Activated naive CD4-positive, alpha-beta T cell treated with anti-CD3 and anti-CD28 coated beads, Interleukin-2, amount 10 ng/mL, durations not matched to agents 7 days and 5 days (primary cell): ENCODE measurements at regions not wholly inside any gene's neighbourhood (a gene's known extent, or its start where the extent isn't known, plus 50 kb on each side); places are given as distances from the start of the nearest gene placed in this dataset.
"Not testable (repeated sequence)": the region's sequence is repeated elsewhere in the genome, so short reads cannot be mapped to it uniquely, and the experiment has no call there.

Experiments used
- CTCF ChIA-PET: fragments of 350-600 bp; sonication (Branson Sonifier 250); formaldehyde crosslinking; loops from one replicate; lab custom pipeline; 2021; ENCODE audit warnings: antibody characterized with exemption; lab: Charles Lee
- DNase-seq: peaks from one replicate; pipeline ENCODE4 v3.0.0-alpha.2; 2020
- H3K27ac Mint-ChIP-seq: one replicate; pipeline ENCODE4 v1.8.0; 2021; ENCODE audit warnings: mild to moderate bottlenecking, moderate library complexity, mixed read lengths
- H3K27me3 Mint-ChIP-seq: one replicate; pipeline ENCODE4 v1.8.0; 2021; ENCODE audit warnings: mild to moderate bottlenecking, mixed read lengths
- H3K36me3 Mint-ChIP-seq: one replicate; pipeline ENCODE4 v1.8.0; 2021; ENCODE audit warnings: mixed read lengths
- H3K4me1 Mint-ChIP-seq: one replicate; pipeline ENCODE4 v1.8.0; 2021; ENCODE audit warnings: mixed read lengths
- H3K4me3 Mint-ChIP-seq: one replicate; pipeline ENCODE4 v1.8.0; 2021; ENCODE audit warnings: mild to moderate bottlenecking, moderate library complexity, mixed read lengths
- H3K9me3 Mint-ChIP-seq: one replicate; pipeline ENCODE4 v1.8.0; 2021; ENCODE audit warnings: mixed read lengths

DNA sequence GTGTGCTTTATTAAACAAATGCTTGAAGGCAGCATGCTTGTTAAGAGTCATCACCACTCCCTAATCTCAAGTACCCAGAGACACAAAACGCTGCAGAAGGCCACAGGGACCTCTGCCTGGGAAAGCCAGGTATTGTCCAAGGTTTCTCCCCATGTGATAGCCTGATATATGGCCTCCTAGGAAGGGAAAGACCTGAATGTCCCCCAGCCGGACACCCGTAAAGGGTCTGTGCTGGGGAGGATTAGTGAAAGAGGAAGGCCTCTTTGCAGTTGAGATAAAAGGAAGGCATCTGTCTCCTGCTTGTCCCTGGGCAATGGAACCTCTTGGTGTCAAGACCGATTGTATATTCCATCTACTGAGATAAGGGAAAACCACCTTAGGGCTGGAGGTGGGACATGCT lies 159.7 kb downstream of the ADRA2C start:
- H3K9me3 Mint-ChIP-seq, CTCF ChIA-PET, H3K36me3 Mint-ChIP-seq, H3K4me1 Mint-ChIP-seq, DNase-seq, H3K4me3 Mint-ChIP-seq, H3K27ac Mint-ChIP-seq: not testable (repeated sequence)
- peaks cover 33% of the 10 kb centered on the region for H3K27me3 Mint-ChIP-seq

DNA sequence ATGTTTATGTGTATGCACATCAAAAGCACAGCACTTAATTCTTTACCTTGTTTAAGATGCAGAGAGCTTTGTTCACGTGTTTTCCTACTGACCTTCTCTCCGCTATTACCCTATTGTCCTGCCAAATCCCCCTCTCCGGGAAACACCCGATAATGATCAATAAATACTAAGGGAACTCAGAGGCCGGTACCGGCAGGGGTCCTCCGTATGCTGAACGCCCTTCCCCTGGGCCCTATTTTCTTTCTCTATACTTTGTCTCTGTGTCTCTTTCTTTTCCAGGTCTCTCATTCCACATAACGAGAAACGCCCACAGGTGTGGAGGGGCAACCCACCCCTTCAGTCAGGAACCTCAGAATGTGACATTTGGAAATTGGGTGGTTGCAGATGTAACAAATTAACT lies 160.1 kb downstream of the ADRA2C start:
- not testable (repeated sequence) for H3K27ac Mint-ChIP-seq

DNA sequence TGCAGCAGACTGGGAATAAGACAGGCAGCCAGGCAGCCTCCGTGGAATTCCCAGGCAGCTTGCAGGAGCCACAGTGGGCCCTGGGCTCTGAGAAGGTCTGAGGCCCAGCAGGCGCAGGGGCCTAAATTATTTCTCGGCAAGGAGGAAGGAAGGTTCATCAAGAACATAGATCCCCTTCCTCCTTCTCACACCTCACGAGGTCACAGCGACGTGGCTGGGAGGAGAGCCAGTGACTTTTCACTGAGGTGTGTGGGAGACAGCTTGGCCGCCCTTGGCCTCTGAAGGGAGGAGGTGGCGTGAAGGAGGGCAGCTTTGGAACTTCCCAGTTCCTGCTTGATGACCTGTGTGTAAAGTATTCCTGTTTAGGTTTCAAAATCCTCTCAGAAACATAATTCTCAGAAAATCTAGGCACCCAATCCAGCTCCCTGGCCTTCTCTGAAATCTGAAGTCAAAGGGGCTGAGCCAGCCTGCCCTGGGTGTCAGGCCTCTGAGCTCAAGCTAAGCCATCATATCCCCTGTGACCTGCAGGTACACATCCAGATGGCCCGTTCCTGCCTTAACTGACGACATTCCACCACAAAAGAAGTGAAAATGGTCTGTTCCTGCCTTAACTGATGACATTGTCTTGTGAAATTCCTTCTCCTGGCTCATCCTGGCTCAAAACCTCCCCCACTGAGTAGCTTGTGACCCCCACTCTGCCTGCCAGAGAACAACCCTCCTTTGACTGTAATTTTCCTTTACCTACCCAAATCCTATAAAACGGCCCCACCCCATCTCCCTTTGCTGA lies 161.0 kb downstream of the ADRA2C start:
- H3K27ac Mint-ChIP-seq, CTCF ChIA-PET, H3K4me3 Mint-ChIP-seq, DNase-seq, H3K36me3 Mint-ChIP-seq, H3K4me1 Mint-ChIP-seq, H3K9me3 Mint-ChIP-seq: not testable (repeated sequence)
- peaks cover 28% of the 10 kb centered on the region for H3K27me3 Mint-ChIP-seq

More for the DNA sequence above, 160.1 kb downstream of the ADRA2C start:
- H3K27me3 Mint-ChIP-seq, result peaks cover 33% of the 10 kb centered on the region
- H3K4me1 Mint-ChIP-seq, CTCF ChIA-PET, H3K4me3 Mint-ChIP-seq, DNase-seq, H3K36me3 Mint-ChIP-seq, H3K9me3 Mint-ChIP-seq: not testable (repeated sequence)

DNA sequence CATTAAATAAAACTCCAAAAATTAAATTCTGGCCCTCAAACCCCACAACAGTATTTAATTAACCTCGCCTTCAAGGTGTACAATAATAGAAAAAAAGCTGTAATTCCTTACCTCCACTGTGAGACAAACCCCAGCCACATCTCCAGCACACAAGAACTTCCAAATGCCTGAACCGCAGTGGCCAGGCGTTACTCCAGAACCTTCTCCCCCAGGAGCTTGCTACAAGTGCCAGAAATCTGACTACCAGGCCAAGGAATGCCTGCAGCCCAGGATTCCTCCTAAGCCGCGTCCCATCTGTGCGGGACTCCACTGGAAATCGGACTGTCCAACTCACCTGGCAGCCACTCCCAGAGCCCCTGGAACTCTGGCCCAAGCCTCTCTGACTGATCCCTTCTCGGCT lies 163.2 kb downstream of the ADRA2C start:
- not testable (repeated sequence) for H3K9me3 Mint-ChIP-seq, H3K36me3 Mint-ChIP-seq
- CTCF ChIA-PET, result interaction anchor here (0.7 kb wide), 1 partner anchor 23 kb away, joined by 3 read pairs; no protein-coding TSS in a partner anchor

DNA sequence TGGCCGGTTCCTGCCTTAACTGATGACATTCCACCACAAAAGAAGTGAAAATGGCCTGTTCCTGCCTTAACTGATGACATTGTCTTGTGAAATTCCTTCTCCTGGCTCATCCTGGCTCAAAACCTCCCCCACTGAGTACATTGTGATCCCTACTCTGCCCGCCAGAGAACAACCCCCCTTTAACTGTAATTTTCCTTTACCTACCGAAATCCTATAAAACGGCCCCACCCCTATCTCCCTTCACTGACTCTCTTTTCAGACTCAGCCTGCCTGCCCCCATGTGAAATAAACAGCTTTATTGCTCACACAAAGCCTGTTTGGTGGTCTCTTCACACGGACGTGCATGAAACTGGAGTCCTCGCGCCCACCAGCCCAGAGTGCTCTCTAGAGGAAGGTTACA lies 166.5 kb downstream of the ADRA2C start:
- H3K36me3 Mint-ChIP-seq, H3K27ac Mint-ChIP-seq, H3K9me3 Mint-ChIP-seq, DNase-seq, H3K4me1 Mint-ChIP-seq, H3K4me3 Mint-ChIP-seq, CTCF ChIA-PET: not testable (repeated sequence)
- H3K27me3 Mint-ChIP-seq, result peaks cover 13% of the 10 kb centered on the region

More for the DNA sequence above, 163.2 kb downstream of the ADRA2C start:
- H3K27me3 Mint-ChIP-seq, result peaks cover 28% of the 10 kb centered on the region
- DNase-seq, H3K4me3 Mint-ChIP-seq, H3K27ac Mint-ChIP-seq, H3K4me1 Mint-ChIP-seq: not testable (repeated sequence)

DNA sequence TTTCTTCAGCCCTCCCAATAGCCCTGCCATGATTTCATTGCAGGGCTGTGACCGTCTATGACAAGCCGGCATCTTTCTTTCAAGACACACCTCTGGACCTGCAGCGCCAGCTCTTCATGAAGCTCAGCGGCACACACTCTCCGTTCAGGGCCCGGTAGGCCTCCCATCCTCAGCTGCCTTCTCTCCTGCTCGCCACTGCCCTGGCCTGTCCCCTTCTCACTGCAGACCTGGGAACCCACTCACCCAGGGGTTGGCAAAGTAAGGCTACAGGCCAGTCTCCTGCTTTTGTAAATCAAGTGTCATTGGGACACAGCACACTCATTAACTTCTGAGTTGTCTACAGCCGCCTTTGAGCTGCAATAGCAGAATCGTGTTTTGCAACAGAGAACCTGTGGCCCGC lies 169.2 kb downstream of the ADRA2C start:
- H3K4me1 Mint-ChIP-seq, H3K27me3 Mint-ChIP-seq, CTCF ChIA-PET, H3K4me3 Mint-ChIP-seq, H3K27ac Mint-ChIP-seq, H3K36me3 Mint-ChIP-seq, H3K9me3 Mint-ChIP-seq, DNase-seq: not testable (repeated sequence)

DNA sequence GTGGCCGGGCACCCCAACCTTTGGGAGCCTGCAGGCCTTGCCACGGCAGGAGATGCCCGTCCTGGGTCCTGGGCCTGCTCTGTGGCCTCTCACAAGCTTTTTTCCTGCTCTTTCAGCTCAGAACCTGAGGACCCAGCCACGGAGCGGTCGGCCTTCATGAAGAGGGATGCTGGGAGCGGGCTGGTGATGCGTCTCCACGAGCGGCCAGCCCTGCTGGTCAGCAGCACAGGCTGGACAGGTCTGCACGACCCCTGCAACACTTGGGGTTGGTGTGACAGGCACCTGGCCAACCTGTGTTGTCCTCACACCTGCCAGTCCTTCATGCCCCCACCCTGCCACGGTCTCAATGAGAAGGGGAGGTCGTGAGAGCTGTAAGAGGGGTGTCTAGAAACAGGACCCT lies 170.0 kb downstream of the ADRA2C start:
- Mint-ChIP-seq H3K36me3 (no peaks in the 10 kb centered on the region), H3K4me3 (no peak overlapping the region), H3K27ac (no peak overlapping the region), H3K9me3 (no peaks in the 10 kb centered on the region), H3K27me3 (peaks cover 3% of the 10 kb centered on the region), H3K4me1 (peaks cover 8% of the 10 kb centered on the region)
- CTCF ChIA-PET, result no interaction called here
- DNase-seq, result no peak

DNA sequence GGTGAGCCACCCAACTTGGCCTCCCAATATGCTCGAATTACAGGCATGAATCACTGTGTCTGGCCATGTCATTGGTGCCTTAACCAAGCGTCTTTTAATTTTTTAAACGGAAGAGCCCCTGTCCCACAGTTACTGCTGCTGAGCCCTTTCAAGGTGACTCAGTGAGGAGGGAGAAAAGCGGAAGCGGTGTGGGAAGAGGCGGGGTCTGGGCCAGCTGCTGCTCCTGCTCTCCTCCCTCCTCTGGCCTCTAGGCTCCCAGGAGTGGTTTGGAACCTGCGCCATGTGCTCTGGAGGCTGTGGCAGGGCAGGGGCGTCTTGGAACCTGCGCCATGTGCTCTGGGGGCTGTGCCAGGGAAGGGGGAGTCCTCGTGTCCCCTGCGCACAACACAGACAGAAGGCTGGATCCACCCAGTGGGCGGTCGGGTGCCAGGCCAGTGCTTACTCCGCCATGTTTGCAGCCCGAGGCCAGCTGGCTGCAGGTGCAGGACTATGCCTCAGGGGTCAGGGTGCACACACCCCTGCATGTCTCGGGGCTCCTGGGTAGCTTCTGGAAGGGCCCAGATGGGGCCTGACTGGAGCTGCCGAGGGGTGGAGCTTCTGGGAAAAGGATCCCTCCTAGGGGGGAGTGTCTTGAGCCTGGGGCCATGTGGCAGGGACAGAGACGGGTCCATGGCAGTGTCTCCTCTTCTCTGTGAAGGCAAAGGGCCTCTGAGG lies 171.8 kb downstream of the ADRA2C start:
- peak; percentile 28 for DNase-seq
- H3K27me3 Mint-ChIP-seq, result peaks cover 18% of the 10 kb centered on the region
- CTCF ChIA-PET, H3K9me3 Mint-ChIP-seq, H3K36me3 Mint-ChIP-seq, H3K4me3 Mint-ChIP-seq, H3K4me1 Mint-ChIP-seq: not testable (repeated sequence)
- H3K27ac Mint-ChIP-seq, result peak overlapping the region; percentile 45

DNA sequence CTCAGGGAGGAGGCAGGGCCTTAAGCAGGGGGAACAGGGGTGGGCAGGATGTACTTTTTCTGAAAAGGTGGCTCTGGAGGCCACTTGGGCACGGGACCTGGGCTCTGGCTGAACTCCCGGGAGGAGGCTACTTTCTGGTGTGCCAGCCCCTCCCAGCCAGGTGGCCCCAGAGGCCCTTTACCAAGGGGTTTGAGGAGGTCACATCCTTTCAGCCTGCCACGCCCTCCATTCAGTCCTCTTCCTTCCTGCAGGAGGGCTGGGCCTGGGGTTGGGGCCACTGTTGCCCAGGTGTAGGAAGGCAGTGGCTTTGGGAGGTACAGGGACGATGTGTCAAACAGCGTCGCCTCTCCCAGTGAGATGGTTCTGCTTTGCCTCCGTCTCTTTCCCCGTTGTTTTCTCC lies 172.5 kb downstream of the ADRA2C start:
- CTCF ChIA-PET, result not testable (repeated sequence)

DNA sequence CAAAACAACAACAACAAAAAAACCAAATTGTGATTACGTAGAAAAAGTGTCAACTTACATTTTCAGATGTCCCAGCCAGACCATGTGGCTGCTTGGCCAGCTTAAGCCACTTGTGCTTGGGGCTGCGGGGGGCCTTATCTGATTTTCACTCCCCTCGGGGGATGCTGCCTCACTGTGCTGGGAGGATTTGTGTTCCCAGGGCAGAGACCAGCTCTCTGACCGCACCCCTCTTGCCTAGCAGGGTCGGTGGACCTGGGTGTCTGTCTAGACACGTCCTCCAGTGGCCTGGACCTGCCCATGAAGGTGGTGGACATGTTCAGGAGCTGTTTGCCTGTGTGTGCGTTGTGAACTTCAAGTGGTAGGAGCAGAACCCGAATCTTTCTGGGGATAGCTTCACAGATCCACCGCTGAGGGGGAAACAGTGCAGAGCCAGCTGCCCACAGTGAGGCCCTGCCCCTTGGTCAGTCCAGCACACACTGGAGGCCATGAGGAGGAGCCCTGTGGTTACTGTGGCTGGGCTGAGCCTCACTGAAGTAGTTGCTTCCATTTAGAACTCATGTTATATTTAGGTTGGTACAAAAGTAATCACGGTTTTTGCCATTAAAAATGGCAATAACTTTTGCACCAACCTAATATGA lies 173.9 kb downstream of the ADRA2C start:
- not testable (repeated sequence) for H3K4me1 Mint-ChIP-seq, H3K27ac Mint-ChIP-seq, H3K4me3 Mint-ChIP-seq, H3K9me3 Mint-ChIP-seq, DNase-seq, H3K36me3 Mint-ChIP-seq
- CTCF ChIA-PET, result interaction anchor here (1.0 kb wide), 1 partner anchor 175 kb away, joined by 3 read pairs; no protein-coding TSS in a partner anchor
- peaks cover 18% of the 10 kb centered on the region for H3K27me3 Mint-ChIP-seq

More for the DNA sequence above, 172.5 kb downstream of the ADRA2C start:
- H3K36me3 Mint-ChIP-seq, DNase-seq, H3K9me3 Mint-ChIP-seq, H3K4me3 Mint-ChIP-seq, H3K27ac Mint-ChIP-seq, H3K4me1 Mint-ChIP-seq: not testable (repeated sequence)
- peaks cover 18% of the 10 kb centered on the region for H3K27me3 Mint-ChIP-seq

DNA sequence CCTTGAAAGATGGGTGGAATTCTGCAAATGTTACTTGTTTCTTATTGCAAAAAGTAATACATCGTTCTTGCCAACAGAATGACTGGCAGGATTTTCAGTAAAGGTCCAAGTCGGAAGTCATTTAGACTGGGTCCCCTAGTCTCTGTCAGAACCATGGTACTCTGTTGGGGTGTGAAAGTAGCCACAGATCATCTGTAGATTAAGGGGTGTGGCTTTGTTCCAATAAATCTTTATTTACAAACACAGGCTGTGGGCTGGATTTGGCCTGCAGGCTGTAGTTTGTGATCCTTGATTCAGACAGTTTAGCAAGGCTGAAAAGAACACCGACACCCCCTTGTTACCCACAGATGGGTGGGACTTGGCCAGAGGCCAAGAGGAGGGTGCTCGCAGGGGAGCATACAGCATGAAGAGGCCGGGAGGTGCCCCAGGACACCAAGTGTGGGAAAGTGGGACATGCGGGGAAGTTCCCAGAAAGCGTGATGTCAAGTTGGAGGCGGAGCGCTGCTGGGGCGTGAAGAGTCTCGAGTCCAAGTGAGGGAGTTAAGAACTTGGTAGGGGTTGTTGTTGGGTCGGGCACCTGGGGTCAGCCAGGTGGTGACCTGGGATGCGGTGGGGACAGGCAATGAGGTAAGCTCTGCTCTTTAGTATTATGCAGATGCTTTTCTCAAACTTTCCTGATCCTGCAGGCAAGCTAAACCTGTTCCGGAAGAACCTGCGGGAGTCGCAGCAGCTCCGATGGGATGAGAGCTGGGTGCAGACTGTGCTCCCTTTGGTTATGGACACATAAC lies 175.7 kb downstream of the ADRA2C start:
- not testable (repeated sequence) for H3K9me3 Mint-ChIP-seq
- CTCF ChIA-PET, result interaction anchor here (1.0 to 2.3 kb wide), 3 partner anchors 46 to 65 kb away, joined by 3 to 13 read pairs (median 3); no protein-coding TSS in a partner anchor

DNA sequence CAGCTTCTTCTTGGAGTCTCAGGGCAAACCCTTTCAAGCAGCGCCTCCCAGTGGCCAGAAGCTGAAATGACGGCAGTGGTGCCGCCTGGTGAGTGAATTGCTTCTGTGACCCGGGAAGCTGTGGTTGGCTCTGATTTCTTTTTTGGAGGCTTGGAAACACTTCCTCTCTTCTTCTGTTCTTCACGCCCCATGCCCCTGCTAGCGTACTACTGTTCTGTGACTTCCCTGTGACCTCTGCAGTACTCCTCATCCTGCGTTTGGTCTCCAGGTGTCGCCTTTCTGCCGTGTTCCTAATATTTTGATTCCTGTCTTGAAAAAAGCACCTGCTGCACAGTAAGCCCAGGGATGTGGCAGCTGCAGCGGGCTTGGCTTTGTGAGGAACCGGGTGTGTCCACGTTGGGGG lies 176.4 kb downstream of the ADRA2C start:
- H3K27ac Mint-ChIP-seq, H3K4me1 Mint-ChIP-seq, H3K4me3 Mint-ChIP-seq, H3K9me3 Mint-ChIP-seq, H3K36me3 Mint-ChIP-seq: not testable (repeated sequence)
- H3K27me3 Mint-ChIP-seq, result peaks cover 18% of the 10 kb centered on the region
- CTCF ChIA-PET, result interaction anchor here (1.0 to 2.3 kb wide), 3 partner anchors 47 to 66 kb away, joined by 3 to 13 read pairs (median 3); no protein-coding TSS in a partner anchor
- peak; percentile 77 for DNase-seq

More for the DNA sequence above, 175.7 kb downstream of the ADRA2C start:
- not testable (repeated sequence) for H3K4me1 Mint-ChIP-seq, DNase-seq, H3K27ac Mint-ChIP-seq, H3K36me3 Mint-ChIP-seq, H3K4me3 Mint-ChIP-seq
- H3K27me3 Mint-ChIP-seq, result peaks cover 18% of the 10 kb centered on the region

DNA sequence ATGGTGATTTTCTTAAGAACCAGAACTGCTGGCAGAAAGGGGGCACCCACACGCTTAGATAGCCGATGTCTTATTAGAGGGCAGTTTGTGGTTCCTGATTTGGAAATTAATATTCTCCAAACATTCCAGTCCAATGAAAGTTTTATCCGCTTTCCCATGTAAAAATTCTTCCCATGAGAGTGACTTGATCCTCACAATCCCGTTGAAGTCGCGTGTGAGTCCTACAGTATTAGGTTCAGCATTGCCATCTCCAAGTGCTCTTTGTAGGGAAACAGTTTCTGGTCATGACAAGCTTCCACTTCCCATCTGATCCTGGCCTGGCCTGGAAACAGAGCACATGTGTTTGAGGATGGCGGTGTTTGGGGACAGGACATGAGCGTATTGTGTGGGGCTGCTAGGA lies 176.9 kb downstream of the ADRA2C start:
- DNase-seq, H3K27ac Mint-ChIP-seq, H3K9me3 Mint-ChIP-seq, H3K36me3 Mint-ChIP-seq, H3K4me1 Mint-ChIP-seq, H3K4me3 Mint-ChIP-seq: not testable (repeated sequence)
- H3K27me3 Mint-ChIP-seq, result peaks cover 18% of the 10 kb centered on the region
- CTCF ChIA-PET, result interaction anchor here (2.3 kb wide), 1 partner anchor 47 kb away, joined by 13 read pairs; no protein-coding TSS in a partner anchor
